Posterior cingulate gyrus (tissue), 11 donors: ENCODE measurements at regions not wholly inside any gene's neighbourhood (a gene's known extent, or its start where the extent isn't known, plus 50 kb on each side); places are given as distances from the start of the nearest gene placed in this dataset.
"Not testable (repeated sequence)": the region's sequence is repeated elsewhere in the genome, so short reads cannot be mapped to it uniquely, and the experiment has no call there.

Experiments used
- DNase-seq, 10 donors: peaks; one replicate each; pipeline versions ENCODE4 v3.0.0 to v3.0.0-alpha.2; 2020 to 2021; ENCODE audit warnings: mixed read lengths in 3 of 10
- intact Hi-C: fragments of 100-400 bp; cut with DNase I; formaldehyde crosslinking; loops from one replicate; pipeline ENCODE4 v1.15.1; 2023

DNA sequence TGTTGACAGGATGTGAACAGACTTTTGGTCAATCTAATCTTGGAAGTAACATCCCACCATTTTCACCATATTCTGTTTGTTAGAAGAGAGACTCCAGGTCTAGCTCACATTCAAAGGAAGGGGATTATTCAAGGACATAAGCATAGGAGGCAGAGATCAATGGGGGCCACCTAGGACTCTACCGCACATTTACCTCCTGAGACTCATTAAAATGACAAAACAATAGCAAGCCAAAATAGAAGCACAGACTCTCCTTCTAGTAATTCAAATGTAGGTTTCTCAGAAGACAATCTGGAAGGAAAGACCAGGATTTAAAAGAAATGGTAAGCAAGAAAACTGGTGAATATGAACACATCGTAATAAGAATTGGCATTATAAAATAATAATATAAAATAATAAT lies 156.4 kb upstream of the KYNU start:
- intact Hi-C loops: no loop called here

DNA sequence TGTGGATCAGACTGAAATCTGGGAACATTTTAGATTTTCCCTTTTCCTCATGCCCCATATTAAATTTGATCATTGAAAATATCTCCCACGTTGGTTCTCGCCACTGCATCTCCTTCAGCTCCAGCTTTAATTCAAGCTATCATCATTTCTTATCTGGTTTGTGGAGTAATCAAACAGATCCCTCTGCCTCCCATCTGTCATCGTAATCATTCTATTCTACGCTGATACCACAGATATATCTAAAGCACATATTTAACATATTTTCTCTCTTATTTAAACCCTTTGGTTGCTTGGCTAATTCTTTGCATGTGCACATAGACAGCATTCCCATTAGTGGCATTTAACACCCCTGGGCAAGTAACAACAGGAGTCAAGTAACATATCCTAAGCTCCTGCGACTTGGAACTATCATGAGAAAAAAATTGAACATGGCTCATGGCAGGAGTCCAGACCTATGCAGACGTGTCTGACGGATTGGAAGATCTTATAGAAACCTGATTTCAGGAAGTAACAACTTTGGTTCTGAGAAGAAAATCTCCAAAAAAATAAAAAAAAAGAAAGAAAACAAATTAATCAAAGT lies 158.8 kb upstream of the KYNU start:
- intact Hi-C loops: no loop called here

More for the DNA sequence above, 156.4 kb upstream of the KYNU start:
- DNase-seq: no peak

DNA sequence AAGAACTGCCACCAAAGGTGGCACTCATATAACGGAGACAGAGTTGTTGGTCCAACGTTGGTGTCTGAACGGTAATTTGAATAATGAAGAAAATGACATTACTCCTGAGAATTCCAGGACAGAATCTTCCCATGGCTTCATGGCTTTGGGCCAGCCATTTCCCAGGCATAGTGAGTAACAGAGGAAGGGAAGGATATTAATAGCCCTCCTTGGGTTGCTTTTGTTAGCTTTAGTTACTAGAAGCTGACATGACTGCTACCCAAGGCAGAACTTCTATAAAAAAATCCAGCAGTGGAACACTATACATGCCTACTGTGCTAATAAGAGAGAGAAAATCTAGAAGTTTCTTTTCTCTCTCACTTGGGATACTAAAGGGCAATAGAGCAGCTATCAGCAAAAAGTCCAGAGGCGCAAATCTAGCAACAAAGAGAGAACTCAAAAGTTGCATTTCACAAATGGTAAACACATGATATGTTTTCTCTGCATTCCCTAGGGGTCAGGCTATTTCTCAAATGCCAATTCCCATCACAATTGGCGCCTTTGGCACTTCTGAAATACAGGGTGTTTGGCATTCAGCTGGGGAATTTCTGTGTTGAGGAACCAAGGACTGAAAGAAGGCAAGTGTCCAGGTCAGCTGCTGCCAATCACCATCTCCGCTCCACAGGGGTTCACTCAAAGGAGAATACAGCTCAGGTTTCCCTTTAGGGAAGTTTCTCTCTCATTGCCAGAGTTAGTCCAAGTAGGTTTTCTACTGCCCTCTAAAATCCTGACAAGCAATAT lies 160.8 kb upstream of the KYNU start:
- no peak for DNase-seq
- intact Hi-C loops: no loop called here

More for the DNA sequence above, 158.8 kb upstream of the KYNU start:
- no peak for DNase-seq

DNA sequence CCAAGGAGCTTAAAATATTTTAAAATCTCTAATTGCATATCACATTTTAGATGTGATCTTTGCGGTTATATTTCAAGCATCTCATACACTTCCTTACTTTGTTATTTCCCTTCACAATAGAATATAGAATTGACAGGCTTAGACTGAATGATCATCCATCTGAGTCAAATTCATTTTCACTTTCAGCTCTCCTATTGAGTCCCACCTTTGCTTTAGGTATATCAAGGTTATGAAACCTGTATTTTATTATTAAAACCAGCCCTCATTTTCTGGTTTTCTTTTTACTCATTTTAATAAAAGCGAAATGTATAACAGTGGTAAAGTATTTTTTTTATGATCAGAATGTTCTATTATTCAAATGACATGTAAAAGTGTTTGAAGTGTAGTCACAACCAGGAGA lies 162.9 kb upstream of the KYNU start:
- intact Hi-C loops: no loop called here
- no peak for DNase-seq

DNA sequence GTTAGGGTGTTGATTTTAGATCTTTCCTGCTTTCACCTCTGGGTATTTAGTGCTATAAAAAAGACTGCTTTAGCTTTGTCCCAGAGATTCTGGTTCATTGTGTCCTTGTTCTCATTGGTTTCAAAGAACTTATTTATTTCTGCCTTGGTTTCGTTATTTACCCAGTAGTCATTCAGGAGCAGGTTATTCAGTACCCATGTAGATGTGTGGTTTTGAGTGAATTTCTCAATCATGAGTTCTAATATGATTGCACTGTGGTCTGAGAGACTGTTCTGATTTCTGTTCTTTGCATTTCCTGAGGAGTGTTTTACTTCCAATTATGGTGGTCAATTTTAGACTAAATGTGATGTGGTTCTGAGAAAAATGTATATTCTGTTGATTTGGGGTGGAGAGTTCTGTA lies 167.1 kb upstream of the KYNU start:
- intact Hi-C loops: no loop called here

DNA sequence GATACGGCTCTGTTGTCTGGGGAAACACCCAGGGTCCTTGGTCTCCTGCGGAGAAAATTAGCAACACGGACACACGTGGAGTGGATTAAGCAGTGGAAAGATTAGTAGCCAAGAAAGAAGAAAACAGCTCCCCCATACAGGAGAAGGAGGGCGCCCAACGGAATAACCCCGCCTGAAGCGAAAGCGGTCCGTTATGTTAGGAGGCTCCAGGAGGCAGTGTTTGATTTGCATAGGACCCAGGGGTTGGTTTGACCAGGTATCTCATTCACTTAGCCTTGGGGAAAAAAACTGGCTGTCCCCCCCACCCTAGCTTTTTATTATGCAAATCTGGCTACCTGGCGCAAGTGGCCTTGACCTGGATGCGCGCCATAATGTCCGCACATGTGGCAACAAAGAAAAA lies 170.1 kb upstream of the KYNU start:
- intact Hi-C loops: no loop called here
- peak in 1 of 10 donors; percentile 64 for DNase-seq

More for the DNA sequence above, 167.1 kb upstream of the KYNU start:
- no peak for DNase-seq

DNA sequence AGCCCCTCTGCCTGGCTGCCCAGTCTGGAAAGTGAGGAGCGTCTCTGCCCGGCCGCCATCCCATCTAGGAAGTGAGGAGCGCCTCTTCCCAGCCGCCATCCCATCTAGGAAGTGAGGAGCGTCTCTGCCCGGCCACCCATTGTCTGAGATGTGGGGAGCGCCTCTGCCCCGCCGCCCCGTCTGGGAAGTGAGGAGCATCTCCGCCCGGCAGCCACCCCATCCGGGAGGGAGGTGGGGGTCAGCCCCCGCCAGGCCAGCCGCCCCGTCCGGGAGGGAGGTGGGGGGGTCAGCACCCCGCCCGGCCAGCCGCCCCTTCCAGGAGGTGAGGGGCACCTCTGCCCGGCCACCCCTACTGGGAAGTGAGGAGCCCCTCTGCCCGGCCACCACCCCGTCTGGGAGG lies 175.1 kb upstream of the KYNU start:
- peak in 1 of 10 donors; percentile 62 for DNase-seq
- intact Hi-C loops: not testable (repeated sequence)

DNA sequence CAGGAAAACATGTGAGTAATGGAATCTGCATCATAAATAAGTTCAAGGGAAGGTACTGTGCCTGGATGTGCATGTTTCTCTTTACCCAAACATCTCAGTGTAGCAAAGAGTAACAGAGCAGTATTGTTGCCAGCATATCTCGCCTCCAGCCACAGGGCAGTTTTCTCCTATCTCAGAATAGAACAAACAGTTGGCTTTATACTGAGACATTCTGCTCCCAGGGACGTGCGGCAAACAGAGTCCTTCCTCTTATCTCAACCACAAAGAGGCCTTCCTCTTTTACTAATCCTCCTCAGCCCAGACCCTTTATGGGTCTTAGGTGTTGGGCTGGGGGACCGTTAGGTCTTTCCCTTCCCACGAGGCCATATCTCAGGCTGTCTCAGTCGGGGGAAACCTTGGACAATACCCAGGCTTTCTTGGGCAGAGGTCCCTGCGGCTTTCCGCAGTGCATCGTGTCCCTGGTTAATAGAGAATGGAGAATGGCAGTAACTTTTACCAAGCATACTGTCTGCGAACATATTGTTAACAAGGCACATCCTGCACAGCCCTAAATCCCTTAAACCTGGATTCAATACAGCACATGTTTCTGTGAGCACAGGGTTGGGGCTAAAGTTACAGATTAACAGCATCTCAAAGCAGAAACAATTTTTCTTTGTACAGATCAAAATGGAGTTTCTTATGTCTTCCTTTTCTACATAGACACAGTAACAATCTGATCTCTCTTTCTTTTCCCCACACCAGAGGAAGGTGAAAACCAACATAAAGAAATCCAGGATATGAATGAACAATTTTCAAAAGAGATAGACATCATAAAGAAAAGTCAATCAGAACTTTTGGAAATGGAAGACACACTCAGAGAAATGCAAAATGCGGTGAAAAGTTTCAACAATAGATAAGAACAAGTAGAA lies 181.9 kb upstream of the KYNU start:
- intact Hi-C loops, DNase-seq: not testable (repeated sequence)

DNA sequence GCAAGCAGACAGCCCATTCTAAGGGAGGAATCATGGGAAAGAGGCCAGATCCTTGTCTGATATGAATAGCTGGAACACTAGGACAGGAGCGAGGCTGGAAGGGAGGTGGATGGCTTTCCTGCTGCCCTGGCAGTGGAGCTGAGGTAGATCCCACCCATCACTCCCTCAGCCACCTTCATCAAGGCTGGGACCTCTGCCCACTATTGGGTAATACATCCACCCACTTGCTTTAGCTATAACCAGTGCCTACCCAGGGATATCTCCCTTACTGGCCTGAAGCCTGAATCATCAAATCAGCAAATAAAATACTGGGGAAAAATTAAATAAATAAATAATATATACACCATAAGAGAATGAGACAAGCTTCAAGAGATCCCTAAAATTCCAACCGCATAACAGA lies 183.2 kb upstream of the KYNU start:
- DNase-seq: no peak
- intact Hi-C loops: no loop called here

DNA sequence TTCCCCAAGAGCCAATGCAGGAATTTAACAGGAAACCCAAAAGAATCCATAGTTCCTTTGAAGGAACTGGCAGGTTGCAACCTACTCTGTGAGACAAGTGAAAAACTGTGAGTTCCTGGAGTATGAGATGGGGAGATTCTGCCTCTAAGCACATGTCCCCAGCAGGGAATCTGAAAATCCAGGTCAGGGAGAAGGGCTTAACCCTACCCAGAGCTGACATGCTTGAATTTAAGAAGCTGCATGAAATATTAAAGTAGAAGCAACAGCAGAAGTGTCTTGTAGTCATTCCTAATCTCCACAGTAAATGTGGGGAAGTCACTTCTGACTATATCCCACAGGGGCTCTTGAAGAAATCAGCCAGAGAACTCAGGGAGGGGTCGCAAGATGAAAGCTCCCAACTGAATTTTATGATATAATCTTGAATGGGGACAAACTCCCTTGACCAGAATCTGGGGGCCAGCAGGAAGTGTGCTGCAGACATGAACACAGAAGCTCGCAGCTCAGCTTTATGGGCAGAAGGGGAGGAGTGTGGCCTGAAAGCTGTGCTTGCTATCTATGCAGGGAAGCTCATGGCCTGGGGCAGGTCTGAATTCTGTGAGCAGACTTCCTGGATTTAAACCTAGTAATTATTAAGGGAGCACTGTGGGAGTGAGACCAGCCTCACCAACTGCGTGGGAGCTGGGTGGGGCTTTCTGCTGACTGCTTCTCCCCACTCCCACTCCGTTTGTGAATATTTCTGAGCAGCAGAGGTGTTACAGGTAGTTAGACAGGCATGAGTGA lies 184.1 kb upstream of the KYNU start:
- intact Hi-C loops: no loop called here

DNA sequence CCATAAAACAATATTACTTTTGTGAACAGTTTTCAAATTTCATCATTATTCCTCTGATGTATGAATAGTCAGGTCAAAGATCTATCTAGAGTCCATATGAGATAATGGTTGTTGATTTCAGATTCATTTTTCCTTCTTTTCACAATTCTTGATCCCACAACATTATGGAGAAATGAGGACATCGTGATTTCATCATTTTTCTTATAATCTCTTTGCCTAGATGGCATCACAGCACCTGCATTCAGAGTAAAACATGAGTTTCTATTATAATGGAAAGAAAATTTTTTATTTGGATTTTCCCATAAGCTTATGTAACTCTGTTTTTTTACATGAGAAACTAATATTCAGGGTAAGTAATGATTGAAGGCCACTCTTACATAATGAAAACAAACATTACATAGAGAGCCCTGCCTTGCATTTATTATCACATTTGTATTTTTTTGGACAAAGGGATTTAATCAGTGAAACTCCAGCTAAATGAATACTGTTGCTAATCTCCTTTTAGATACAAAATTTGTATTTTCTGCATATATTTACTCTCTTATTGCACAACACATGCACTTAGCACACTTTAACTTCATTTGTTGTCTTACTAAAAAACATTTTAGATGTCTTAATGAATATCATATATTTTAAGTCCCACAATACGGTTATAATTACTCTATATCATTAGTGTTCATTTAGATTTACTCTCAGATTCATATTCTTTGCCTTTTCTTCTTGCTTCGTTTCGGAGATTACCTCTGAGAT lies 188.4 kb upstream of the KYNU start:
- intact Hi-C loops: no loop called here
- DNase-seq: no peak

More for the DNA sequence above, 184.1 kb upstream of the KYNU start:
- DNase-seq: peak in 1 of 10 donors; percentile 54

DNA sequence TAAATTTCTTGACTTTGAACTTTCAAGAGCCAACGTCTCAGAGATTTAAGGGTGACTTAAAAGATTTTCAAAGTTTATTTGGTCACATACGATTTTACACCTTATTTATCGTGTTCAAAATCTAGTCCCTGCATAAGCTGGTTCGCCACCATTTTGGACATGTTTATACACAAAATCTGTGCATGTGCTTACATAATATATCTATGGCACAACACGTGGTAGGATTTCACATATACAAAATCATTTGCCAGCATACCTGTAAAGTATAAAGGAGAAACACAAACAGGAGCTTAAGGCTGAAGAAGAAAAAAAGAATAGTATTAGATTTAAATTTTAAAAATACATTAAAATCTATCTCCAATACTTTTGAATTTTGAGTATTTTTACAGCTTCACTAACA lies 190.0 kb upstream of the KYNU start:
- intact Hi-C loops: no loop called here
- DNase-seq: no peak

DNA sequence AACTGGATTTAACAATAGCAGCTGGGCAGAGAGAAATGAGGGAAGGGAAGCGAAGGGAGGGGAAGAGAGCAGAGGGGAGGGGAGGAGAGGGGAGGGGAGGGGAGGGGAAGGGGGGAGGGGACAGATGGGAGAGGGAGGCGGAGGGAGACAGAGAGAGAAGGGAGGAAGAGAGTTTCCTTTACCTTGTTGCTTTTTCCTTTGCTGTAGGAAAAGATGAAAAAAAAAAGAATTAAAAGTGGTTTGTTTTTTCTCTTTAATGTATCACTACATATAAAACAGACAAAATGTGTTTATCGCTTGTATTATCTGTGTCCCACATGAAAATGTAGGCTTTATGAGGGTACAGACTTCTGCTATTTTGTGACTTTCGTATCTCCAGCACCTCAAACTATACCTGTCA lies 190.4 kb upstream of the KYNU start:
- DNase-seq: no peak
- intact Hi-C loops: no loop called here

DNA sequence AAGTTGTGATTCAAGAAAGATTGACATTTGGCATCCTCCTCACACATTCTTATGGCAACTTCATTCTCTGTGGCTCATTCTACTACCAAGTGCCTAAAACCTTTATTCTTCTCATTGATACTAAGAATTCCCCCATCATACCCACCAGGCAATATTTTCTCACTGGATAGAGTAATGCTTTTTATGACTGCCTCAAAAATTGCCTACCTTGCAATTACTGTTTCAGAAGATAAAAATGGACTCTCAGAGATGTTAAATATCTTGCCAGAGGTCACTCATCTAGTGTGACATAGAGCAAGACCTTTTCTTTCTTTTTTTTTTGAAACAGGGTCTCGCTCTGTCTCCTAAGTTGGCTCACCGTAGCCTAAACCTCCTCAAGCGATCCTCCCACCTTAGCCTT lies 192.8 kb upstream of the KYNU start:
- no peak for DNase-seq
- intact Hi-C loops: no loop called here

DNA sequence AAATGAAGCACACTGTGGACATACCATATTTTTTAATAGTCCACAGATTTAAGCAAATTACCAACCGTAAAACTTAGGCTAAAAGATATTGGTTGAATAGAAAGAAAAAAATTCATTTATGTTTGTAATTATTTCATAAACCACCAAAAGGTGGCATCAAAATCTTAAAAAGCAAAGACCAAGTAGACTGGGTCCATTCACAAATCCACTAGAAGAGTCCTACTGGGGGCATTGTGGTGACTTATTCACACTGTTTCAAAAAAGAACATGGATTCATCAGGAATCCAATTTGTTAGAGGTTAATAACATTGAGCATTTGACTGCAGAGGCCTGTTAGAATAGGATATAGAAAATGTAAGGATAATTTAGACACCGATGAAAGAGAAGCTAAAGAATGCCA lies 194.9 kb upstream of the KYNU start:
- DNase-seq: no peak
- intact Hi-C loops: loop anchor here (1.0 kb wide), 1 partner anchor 298 kb away; no protein-coding TSS in a partner anchor

DNA sequence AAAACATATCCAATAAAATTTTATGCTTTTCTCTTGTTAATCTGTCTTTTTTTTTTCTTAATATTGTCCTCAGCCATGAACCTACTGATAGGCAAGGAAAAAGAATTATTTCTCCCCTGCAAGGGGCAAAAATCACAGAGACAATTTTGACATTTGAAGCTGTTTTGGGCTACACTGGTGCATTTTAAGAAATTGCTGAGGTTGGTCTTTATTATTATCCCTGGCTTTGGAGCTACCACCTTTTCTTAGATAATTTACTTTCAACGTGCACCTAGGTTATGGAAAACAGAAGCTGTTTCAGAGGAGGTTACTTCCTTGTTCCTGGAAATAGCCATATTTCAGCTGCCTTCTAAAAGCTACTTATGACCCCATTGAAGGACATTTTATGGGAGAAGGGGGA lies 195.5 kb upstream of the KYNU start:
- no peak for DNase-seq
- intact Hi-C loops: loop anchor here (1.0 kb wide), 1 partner anchor 298 kb away; no protein-coding TSS in a partner anchor

DNA sequence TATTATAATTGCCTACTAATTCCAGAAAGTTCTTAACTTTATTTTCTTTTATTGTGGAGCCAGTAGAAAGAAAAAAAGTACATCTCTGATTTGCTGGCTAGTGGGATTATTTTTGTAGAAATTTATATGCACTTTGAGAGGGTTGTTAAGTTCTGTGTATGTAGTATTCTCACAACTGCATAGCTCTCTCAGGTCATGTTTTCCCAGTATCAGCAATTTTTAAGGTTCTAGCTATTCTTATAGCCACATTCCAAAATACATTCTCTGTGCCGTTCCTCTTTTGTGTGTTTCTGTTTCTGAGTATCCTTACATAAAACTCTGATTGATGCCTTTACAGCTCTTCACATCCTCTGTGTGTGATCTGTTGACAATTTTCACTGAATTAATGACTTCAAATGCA lies 199.3 kb upstream of the KYNU start:
- DNase-seq: no peak
- intact Hi-C loops: no loop called here

DNA sequence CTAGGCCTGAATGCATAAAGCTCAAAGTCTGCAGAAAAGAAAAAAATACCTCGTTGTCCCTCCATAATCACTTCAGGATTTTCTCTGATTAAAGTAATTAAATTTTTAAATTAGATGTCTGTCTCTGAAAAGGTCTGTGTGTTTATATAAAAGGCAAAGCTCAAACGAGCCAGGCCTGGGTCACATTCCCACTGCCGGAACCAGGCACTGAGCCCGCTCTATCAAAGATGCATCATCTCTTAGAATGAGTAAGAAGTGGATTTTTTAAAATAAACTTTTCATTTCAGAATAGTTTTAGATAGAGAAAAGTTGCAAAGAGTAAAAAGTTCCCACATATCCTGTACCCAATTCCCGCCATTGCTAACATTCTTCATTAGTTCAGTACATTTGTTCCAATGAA lies 202.1 kb upstream of the KYNU start:
- peak in 1 of 10 donors; percentile 70 for DNase-seq
- intact Hi-C loops: no loop called here

DNA sequence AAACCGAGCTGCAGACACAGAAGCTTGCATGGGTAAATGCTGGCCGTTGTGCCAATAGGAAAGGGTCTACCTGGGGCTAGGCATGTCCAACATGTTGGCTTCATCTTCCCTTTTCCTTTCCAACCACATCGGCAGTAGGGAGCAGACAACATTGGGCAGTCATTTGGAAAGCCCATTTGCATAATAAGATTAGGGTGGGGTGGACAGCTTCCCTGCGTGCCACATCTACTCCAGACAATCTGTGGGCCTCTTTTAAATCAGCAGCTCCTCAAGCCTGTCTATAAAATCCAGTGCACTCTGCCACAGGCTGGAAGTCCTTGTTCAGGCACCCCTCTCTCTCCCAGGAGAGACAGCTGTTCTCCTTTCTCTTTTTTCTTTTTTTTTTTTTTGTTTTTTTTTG lies 203.6 kb upstream of the KYNU start:
- intact Hi-C loops: no loop called here
- DNase-seq: no peak

DNA sequence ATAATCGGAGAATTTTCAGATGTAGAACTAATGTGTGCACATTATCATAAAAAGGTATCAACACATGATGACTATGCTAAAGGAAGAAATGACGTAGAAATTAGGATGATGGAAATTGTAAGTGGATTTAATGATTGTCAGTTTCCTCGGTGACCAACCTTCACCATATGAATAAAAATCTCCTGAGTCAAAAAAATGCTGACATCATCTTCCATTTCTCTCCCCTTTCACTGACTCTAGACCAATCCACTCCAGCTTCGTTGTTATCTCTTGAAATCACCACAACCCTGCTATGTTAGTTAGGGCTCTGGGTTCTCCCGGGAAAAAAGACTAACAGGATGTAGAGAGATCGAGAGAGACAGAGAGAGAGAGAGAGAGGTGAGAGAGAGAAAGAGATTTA lies 204.8 kb upstream of the KYNU start:
- intact Hi-C loops: no loop called here
- DNase-seq: no peak
